Trophoblast cell (in vitro differentiated cells and primary cell): ENCODE measurements at regions not wholly inside any gene's neighbourhood (a gene's known extent, or its start where the extent isn't known, plus 50 kb on each side); places are given as distances from the start of the nearest gene placed in this dataset.

Source experiments
- DNase-seq, 2 donors: peaks; one replicate each; pipeline ENCODE4 v3.0.0-alpha.2; 2016
- H2AFZ ChIP-seq: 2 replicates; pipeline ENCODE4 v1.6.1; 2013; ENCODE audit warnings: low read length, moderate library complexity, mild to moderate bottlenecking; ENCODE audit not compliant: insufficient read depth, poor library complexity
- H2AK5ac ChIP-seq: 2 replicates; pipeline ENCODE4 v1.6.1; 2013; ENCODE audit warnings: mild to moderate bottlenecking, low read length
- H2BK120ac ChIP-seq: 2 replicates; pipeline ENCODE4 v1.6.1; 2013; ENCODE audit warnings: low read length, mild to moderate bottlenecking, moderate library complexity; ENCODE audit not compliant: insufficient read depth, poor library complexity
- H2BK12ac ChIP-seq: 2 replicates; pipeline ENCODE4 v1.6.1; 2013; ENCODE audit warnings: mild to moderate bottlenecking, low read length, moderate library complexity
- H2BK5ac ChIP-seq: 2 replicates; pipeline ENCODE4 v1.6.1; 2013; ENCODE audit warnings: low read length, low read depth, moderate library complexity, mild to moderate bottlenecking; ENCODE audit not compliant: poor library complexity
- H3K14ac ChIP-seq: 2 replicates; pipeline ENCODE4 v1.6.1; 2013; ENCODE audit warnings: mild to moderate bottlenecking, low read length
- H3K18ac ChIP-seq: 2 replicates; pipeline ENCODE4 v1.6.1; 2013; ENCODE audit warnings: mild to moderate bottlenecking, low read length
- H3K23ac ChIP-seq: 2 replicates; pipeline ENCODE4 v1.6.1; 2013; ENCODE audit warnings: low read length
- H3K27ac ChIP-seq: 2 replicates; pipeline ENCODE4 v1.5.1; 2013; ENCODE audit warnings: low read depth, mild to moderate bottlenecking, inconsistent platforms, low read length, moderate library complexity
- H3K27me3 ChIP-seq: 2 replicates; pipeline ENCODE4 v1.6.1; 2013; ENCODE audit warnings: inconsistent platforms, mild to moderate bottlenecking, low read length, moderate library complexity; ENCODE audit not compliant: insufficient read depth
- H3K36me3 ChIP-seq, 2 experiments: 1 replicate in 1 of 2; 2 replicates in 1 of 2; pipeline ENCODE4 v1.6.1; 2013; ENCODE audit warnings: low read length in 2 of 2, mild to moderate bottlenecking in 2 of 2, moderate library complexity in 1 of 2; ENCODE audit not compliant: insufficient read depth in 2 of 2, control insufficient read depth in 1 of 2
- H3K4ac ChIP-seq: 2 replicates; pipeline ENCODE4 v1.6.1; 2013; ENCODE audit warnings: low read depth, mild to moderate bottlenecking, low read length, moderate library complexity
- H3K4me1 ChIP-seq, 2 experiments: 1 replicate in 1 of 2; 2 replicates in 1 of 2; pipeline ENCODE4 v1.6.1; 2013; ENCODE audit warnings: low read length in 2 of 2, mild to moderate bottlenecking in 2 of 2, moderate library complexity in 1 of 2; ENCODE audit not compliant: insufficient read depth in 2 of 2, control insufficient read depth in 1 of 2
- H3K4me2 ChIP-seq: 2 replicates; pipeline ENCODE4 v1.6.1; 2013; ENCODE audit warnings: inconsistent platforms, mild to moderate bottlenecking, low read length, moderate library complexity
- H3K4me3 ChIP-seq: 2 replicates; pipeline ENCODE4 v1.5.1; 2013; ENCODE audit warnings: mild to moderate bottlenecking, low read depth, low read length, inconsistent platforms
- H3K79me1 ChIP-seq: one replicate; pipeline ENCODE4 v1.6.1; 2013; ENCODE audit warnings: low read length
- H3K79me2 ChIP-seq: 2 replicates; pipeline ENCODE4 v1.6.1; 2013; ENCODE audit warnings: low read length, mild to moderate bottlenecking; ENCODE audit not compliant: control insufficient read depth, insufficient read depth, poor library complexity
- H3K9ac ChIP-seq: 2 replicates; pipeline ENCODE4 v1.6.1; 2013; ENCODE audit warnings: mild to moderate bottlenecking, low read length
- H3K9me3 ChIP-seq: 2 replicates; pipeline ENCODE4 v1.6.1; 2013; ENCODE audit warnings: low read depth, mild to moderate bottlenecking, control low read depth, inconsistent platforms, low read length; ENCODE audit not compliant: insufficient read depth
- H4K12ac ChIP-seq: 2 replicates; pipeline ENCODE4 v1.6.1; 2013; ENCODE audit warnings: low read depth, mild to moderate bottlenecking, low read length, moderate library complexity
- H4K8ac ChIP-seq: 2 replicates; pipeline ENCODE4 v1.6.1; 2013; ENCODE audit warnings: low read depth, mild to moderate bottlenecking, low read length, moderate library complexity
- H4K91ac ChIP-seq: one replicate; pipeline ENCODE4 v1.6.1; 2013; ENCODE audit warnings: low read depth, mild to moderate bottlenecking, low read length, moderate library complexity
- WGBS: extraction: QIAGEN DNeasy Blood & Tissue Kit; methylation state at CpG from one replicate; pipeline ENCODE4 v1.1.7; 2013; ENCODE audit warnings: missing lambda C conversion rate; ENCODE audit not compliant: insufficient read length, insufficient coverage; ENCODE audit errors: extremely low coverage; 5-methylcytosine and 5-hydroxymethylcytosine counted together

DNA sequence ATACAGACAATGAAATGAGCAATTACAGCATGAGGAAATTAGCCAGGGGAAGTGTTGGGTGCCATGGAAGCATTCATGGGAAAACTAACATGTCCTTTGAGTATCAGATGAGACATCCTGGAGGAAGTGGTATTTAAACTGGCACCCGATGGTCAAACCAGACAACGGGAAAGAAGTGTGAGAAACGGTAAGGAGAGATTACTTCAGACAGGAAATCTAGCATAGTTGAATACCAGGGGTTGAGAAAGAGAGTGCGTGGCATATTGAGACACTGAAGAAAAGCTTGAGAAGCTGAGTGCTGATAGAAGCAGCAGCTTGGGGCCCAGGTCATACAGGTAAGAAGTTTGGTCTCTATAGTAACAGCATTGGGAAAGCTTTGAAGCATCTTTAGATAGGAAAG, 175.3 kb downstream of the C11orf87 start:
- Histone ChIP-seq H3K23ac (no peak overlapping the region), H2BK12ac (no peak overlapping the region), H3K9ac (no peak overlapping the region), H3K9me3 (no peaks in the 10 kb centered on the region), H3K79me1 (no peaks in the 10 kb centered on the region), H4K91ac (no peak overlapping the region), H3K4me2 (no peak overlapping the region), H3K27ac (no peak overlapping the region), H3K36me3 (no peaks in the 10 kb centered on the region), H3K18ac (no peak overlapping the region), H3K27me3 (no peaks in the 10 kb centered on the region), H3K79me2 (no peaks in the 10 kb centered on the region), H3K4ac (no peak overlapping the region), H2AFZ (no peak overlapping the region), H3K14ac (no peak overlapping the region), H3K4me1 (no peaks in the 10 kb centered on the region), H3K4me3 (no peak overlapping the region), H2BK5ac (no peak overlapping the region), H4K12ac (no peak overlapping the region), H2BK120ac (no peak overlapping the region), H2AK5ac (no peak overlapping the region), H4K8ac (no peak overlapping the region)
- WGBS: no CpG with 5 or more reads among the region's 4 CpGs
- DNase-seq: no peak

DNA sequence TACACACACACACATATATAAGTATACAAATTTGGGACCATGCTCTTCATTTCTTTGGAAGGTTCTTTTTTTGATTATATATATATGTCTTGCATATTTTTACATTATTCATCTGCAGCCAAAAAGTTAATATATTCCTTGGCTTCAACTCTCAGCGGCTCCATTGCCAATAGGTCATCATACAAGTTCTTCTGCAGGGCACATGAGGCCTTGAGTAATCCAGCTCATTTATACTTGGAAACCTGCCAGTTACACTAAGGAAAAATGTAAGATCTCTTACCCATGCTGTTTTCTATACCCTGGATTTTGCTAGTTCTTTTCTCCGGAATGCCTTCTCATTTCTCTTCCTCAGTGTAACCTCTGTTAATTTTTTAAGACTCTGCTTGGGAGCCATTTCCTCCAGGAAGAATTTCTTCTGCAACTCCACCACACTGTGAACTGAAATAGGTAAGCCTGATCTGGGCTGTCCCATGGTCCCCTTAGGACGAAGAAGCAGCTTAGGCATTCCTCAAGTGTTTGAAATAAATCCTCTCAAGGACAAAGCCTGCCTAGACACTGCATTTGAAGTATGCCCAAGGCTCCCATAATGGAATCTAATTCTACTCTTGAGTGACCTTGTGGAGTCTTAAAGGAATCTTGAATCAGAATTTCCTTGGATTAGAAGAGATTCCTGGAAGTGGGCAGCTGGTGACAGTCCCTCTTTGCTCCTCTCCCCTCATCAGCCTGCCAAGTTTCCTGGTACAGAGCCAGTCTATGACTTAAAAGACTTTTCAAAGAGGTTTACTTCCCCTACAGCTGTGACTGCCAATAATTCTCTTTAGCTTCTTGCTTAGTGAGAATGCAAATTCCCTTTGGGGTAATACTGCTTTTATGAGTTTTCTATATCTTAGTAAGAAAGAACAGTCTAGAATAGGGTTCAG, 182.8 kb downstream of the C11orf87 start:
- no CpG with 5 or more reads among the region's 3 CpGs for WGBS
- no peaks in the 10 kb centered on the region for H3K79me1 ChIP-seq
- no peaks in the 10 kb centered on the region for H3K27me3 ChIP-seq
- H3K36me3 ChIP-seq: no peaks in the 10 kb centered on the region
- H3K23ac ChIP-seq: no peak overlapping the region
- no peak overlapping the region for H2BK12ac ChIP-seq
- DNase-seq: no peak
- H3K27ac ChIP-seq: no peak overlapping the region
- H3K4ac ChIP-seq: no peak overlapping the region
- no peak overlapping the region for H4K91ac ChIP-seq
- H3K14ac ChIP-seq: no peak overlapping the region
- no peak overlapping the region for H2BK120ac ChIP-seq
- H3K4me3 ChIP-seq: no peak overlapping the region
- H2BK5ac ChIP-seq: no peak overlapping the region
- no peak overlapping the region for H3K18ac ChIP-seq
- no peak overlapping the region for H3K9ac ChIP-seq
- H2AK5ac ChIP-seq: no peak overlapping the region
- H4K12ac ChIP-seq: no peak overlapping the region
- H3K4me2 ChIP-seq: no peak overlapping the region
- no peaks in the 10 kb centered on the region for H3K79me2 ChIP-seq
- no peak overlapping the region for H4K8ac ChIP-seq
- no peak overlapping the region for H2AFZ ChIP-seq
- H3K4me1 ChIP-seq: no peaks in the 10 kb centered on the region
- H3K9me3 ChIP-seq: no peaks in the 10 kb centered on the region

DNA sequence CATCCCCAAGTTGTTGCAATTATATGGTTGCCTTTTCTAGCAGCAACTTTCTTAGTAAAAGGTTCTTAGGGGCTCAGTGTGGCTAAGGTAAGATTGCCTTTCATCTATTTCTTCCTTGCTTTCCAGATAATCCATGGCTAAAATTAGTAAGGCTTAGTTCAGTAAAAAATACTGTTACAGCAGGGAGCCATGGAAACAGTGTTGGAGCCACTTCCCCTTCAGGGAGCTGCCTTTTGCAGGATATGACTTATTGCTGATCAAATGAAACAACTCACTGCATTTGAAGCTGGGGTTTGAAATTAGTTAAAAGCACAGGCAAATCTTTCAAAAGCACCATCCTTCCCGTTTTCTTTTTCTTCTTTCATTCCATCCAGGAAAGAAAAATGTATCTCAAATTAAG, 184.3 kb downstream of the C11orf87 start:
- H3K9ac ChIP-seq: no peak overlapping the region
- no peak for DNase-seq
- H3K79me2 ChIP-seq: no peaks in the 10 kb centered on the region
- H2BK5ac ChIP-seq: no peak overlapping the region
- H4K8ac ChIP-seq: no peak overlapping the region
- no CpG with 5 or more reads among the region's 1 CpG for WGBS
- H3K79me1 ChIP-seq: no peaks in the 10 kb centered on the region
- no peaks in the 10 kb centered on the region for H3K4me1 ChIP-seq
- no peak overlapping the region for H3K18ac ChIP-seq
- no peaks in the 10 kb centered on the region for H3K36me3 ChIP-seq
- H3K27ac ChIP-seq: no peak overlapping the region
- H2BK120ac ChIP-seq: no peak overlapping the region
- H3K9me3 ChIP-seq: no peaks in the 10 kb centered on the region
- no peak overlapping the region for H3K4me3 ChIP-seq
- H4K91ac ChIP-seq: no peak overlapping the region
- no peak overlapping the region for H4K12ac ChIP-seq
- no peaks in the 10 kb centered on the region for H3K27me3 ChIP-seq
- H3K4me2 ChIP-seq: no peak overlapping the region
- no peak overlapping the region for H3K14ac ChIP-seq
- no peak overlapping the region for H3K4ac ChIP-seq
- no peak overlapping the region for H2AFZ ChIP-seq
- no peak overlapping the region for H3K23ac ChIP-seq
- H2AK5ac ChIP-seq: no peak overlapping the region
- H2BK12ac ChIP-seq: no peak overlapping the region

DNA sequence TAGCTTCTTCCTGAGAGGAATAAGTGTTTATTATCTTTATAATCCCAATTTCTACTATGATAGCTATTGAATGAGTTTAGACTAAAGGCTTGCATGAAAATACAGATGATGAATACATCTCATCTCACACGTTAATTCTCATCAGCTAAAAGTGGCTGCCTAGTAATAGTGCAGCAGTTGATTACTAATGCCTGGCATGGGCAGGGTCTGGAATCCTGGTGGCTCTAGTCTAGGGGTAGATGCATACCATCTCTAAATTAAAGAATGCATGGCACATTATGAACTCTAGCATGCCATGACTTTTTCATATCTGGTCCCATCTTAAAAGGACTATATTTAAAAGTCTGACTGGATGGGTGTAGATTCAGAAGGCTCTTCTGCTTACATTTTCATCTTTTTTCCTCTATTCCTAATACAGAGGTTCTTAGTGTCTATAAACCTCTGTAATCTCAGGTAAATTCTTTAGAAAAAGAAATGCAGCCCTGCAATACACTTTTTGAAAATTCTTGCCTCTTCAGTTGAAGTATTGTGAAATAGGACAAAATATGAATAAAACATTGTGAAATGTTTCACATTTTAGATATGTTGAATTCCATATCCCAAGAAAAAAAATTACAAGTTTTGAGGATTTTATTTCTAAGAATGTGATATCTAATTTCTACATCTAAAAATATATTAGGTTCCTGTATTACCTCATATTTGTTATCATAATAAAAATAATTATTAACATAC, 187.6 kb downstream of the C11orf87 start:
- H3K36me3 ChIP-seq: no peaks in the 10 kb centered on the region
- H2AK5ac ChIP-seq: no peak overlapping the region
- H3K27ac ChIP-seq: no peak overlapping the region
- H3K18ac ChIP-seq: no peak overlapping the region
- no peaks in the 10 kb centered on the region for H3K79me2 ChIP-seq
- no peaks in the 10 kb centered on the region for H3K9me3 ChIP-seq
- no peak overlapping the region for H2BK5ac ChIP-seq
- no peak overlapping the region for H2BK120ac ChIP-seq
- H3K79me1 ChIP-seq: no peaks in the 10 kb centered on the region
- H3K9ac ChIP-seq: no peak overlapping the region
- H3K4me1 ChIP-seq: no peaks in the 10 kb centered on the region
- H3K4me2 ChIP-seq: no peak overlapping the region
- H3K23ac ChIP-seq: no peak overlapping the region
- H3K4me3 ChIP-seq: no peak overlapping the region
- H2AFZ ChIP-seq: no peak overlapping the region
- DNase-seq: peak in 1 of 2 donors; percentile 4
- H2BK12ac ChIP-seq: no peak overlapping the region
- no CpG with 5 or more reads among the region's 1 CpG for WGBS
- H3K27me3 ChIP-seq: no peaks in the 10 kb centered on the region
- no peak overlapping the region for H3K14ac ChIP-seq
- no peak overlapping the region for H4K91ac ChIP-seq
- H3K4ac ChIP-seq: no peak overlapping the region
- no peak overlapping the region for H4K8ac ChIP-seq
- H4K12ac ChIP-seq: no peak overlapping the region
